ENCODE measurements at regions not wholly inside any gene's neighbourhood (a gene's known extent, or its start where the extent isn't known, plus 50 kb on each side); places are given as distances from the start of the nearest gene placed in this dataset.

- TF ChIP-seq REST (IDR thresholded peaks at IDR 0.05) = no peak
- TF ChIP-seq SP1 (IDR thresholded peaks at IDR 0.05) = no peak
- no peak for TF ChIP-seq RAD21 (IDR thresholded peaks at IDR 0.05)
- no peak for TF ChIP-seq TAF1 (conservative IDR thresholded peaks at IDR 0.05)
- TF ChIP-seq YY1 (IDR thresholded peaks at IDR 0.05) = no peak
- no peak for TF ChIP-seq CTCF (IDR thresholded peaks at IDR 0.05; ENCODE audit: low read depth, low read length, missing input control)
- TF ChIP-seq JUND (IDR thresholded peaks at IDR 0.05) = no peak
- TF ChIP-seq EGR1 (IDR thresholded peaks at IDR 0.05; ENCODE audit: low read depth in 2 of 2) = no peak
- no peak for TF ChIP-seq GABPA (IDR thresholded peaks at IDR 0.05 in 1 of 2, conservative IDR thresholded peaks at IDR 0.05 in 1 of 2)
- no peak for TF ChIP-seq ZBTB33 (IDR thresholded peaks at IDR 0.05)
- no peak for TF ChIP-seq ATF3 (IDR thresholded peaks at IDR 0.05)
- TF ChIP-seq MAX (IDR thresholded peaks at IDR 0.05) = no peak
Measured at GRCh38 chr3:144312702-144313101, 341.1 kb downstream of the DIPK2A start.
